GM23248 (cell line): ENCODE measurements at regions not wholly inside any gene's neighbourhood (a gene's known extent, or its start where the extent isn't known, plus 50 kb on each side); places are given as distances from the start of the nearest gene placed in this dataset.
A peak's percentile ranks its signal among the peaks of the same experiment; 100 is the strongest.

ENCODE experiments used
- DNase-seq: peaks from one replicate; pipeline ENCODE4 v3.0.0-alpha.2; 2015
- H2AFZ ChIP-seq: fragments of 200-600 bp; sonication (generic); 2 replicates; pipeline ENCODE4 v1.6.1; 2016; ENCODE audit warnings: antibody characterized with exemption
- H3F3A ChIP-seq: fragments of 200-600 bp; sonication (generic); 2 replicates; pipeline ENCODE4 v1.6.1; 2016; ENCODE audit warnings: mild to moderate bottlenecking, antibody characterized with exemption, mixed run types; ENCODE audit not compliant: insufficient read depth
- H3K27ac ChIP-seq: fragments of 200-600 bp; sonication (generic); 2 replicates; pipeline ENCODE4 v1.5.1; 2016; ENCODE audit warnings: mild to moderate bottlenecking
- H3K27me3 ChIP-seq: fragments of 200-600 bp; sonication (generic); replicated peaks from 2 replicates; pipeline ENCODE4 v1.6.1; 2016; ENCODE audit warnings: mild to moderate bottlenecking; ENCODE audit not compliant: insufficient read depth
- H3K36me3 ChIP-seq: fragments of 200-600 bp; sonication (generic); 2 replicates; pipeline ENCODE4 v1.6.1; 2016; ENCODE audit warnings: low read depth, mild to moderate bottlenecking
- H3K4me1 ChIP-seq: fragments of 200-600 bp; sonication (generic); 2 replicates; pipeline ENCODE4 v1.6.1; 2016; ENCODE audit warnings: mild to moderate bottlenecking; ENCODE audit not compliant: insufficient read depth
- H3K4me2 ChIP-seq: fragments of 200-600 bp; sonication (generic); one replicate; pipeline ENCODE4 v1.6.1; 2016; ENCODE audit warnings: mild to moderate bottlenecking; ENCODE audit not compliant: unreplicated experiment
- H3K4me3 ChIP-seq: fragments of 200-600 bp; sonication (generic); 2 replicates; pipeline ENCODE4 v1.5.1; 2016; ENCODE audit warnings: mild to moderate bottlenecking
- H3K79me2 ChIP-seq: fragments of 200-600 bp; sonication (generic); 2 replicates; pipeline ENCODE4 v1.6.1; 2016; ENCODE audit warnings: mild to moderate bottlenecking; ENCODE audit not compliant: insufficient read depth
- H3K9ac ChIP-seq: fragments of 200-600 bp; sonication (generic); 2 replicates; pipeline ENCODE4 v1.6.1; 2016; ENCODE audit warnings: mild to moderate bottlenecking
- H3K9me2 ChIP-seq: fragments of 200-600 bp; sonication (generic); 2 replicates; pipeline ENCODE4 v1.6.1; 2016; ENCODE audit warnings: mixed run types, mild to moderate bottlenecking, moderate library complexity; ENCODE audit not compliant: insufficient read depth
- H3K9me3 ChIP-seq: fragments of 200-600 bp; sonication (generic); one replicate; pipeline ENCODE4 v1.6.1; 2017; ENCODE audit warnings: low read depth
- H4K20me1 ChIP-seq: fragments of 200-600 bp; sonication (generic); 2 replicates; pipeline ENCODE4 v1.6.0; 2016; ENCODE audit not compliant: insufficient read depth
- EZH2 ChIP-seq: fragments of 200-600 bp; sonication (generic); IDR thresholded peaks from 2 replicates; pipeline ENCODE4 v1.6.1; 2018; ENCODE audit warnings: antibody characterized with exemption, mild to moderate bottlenecking; ENCODE audit not compliant: insufficient read depth, poor library complexity, severe bottlenecking
- EZH2phosphoT487 ChIP-seq: fragments of 200-600 bp; sonication (generic); IDR thresholded peaks from 2 replicates; pipeline ENCODE4 v1.6.1; 2018; ENCODE audit warnings: antibody characterized with exemption, moderate library complexity, mild to moderate bottlenecking, low read depth; ENCODE audit not compliant: insufficient read depth
- WGBS, 2 experiments: methylation state at CpG; one replicate each; pipeline ENCODE4 v1.1.6; 2015 to 2017; ENCODE audit warnings: low lambda C conversion rate in 2 of 2, low coverage in 1 of 2; ENCODE audit errors: missing lambda C conversion rate in 2 of 2; 5-methylcytosine and 5-hydroxymethylcytosine counted together
- in situ Hi-C: fragments of 300-500 bp; cut with MboI; formaldehyde crosslinking; loops from 2 replicates; pipeline ENCODE4 v1.15.0; 2020

- Histone ChIP-seq H4K20me1 (no peaks in the 10 kb centered on the region), H3K4me3 (no peak overlapping the region), H3K4me1 (no peaks in the 10 kb centered on the region), H3K9me3 (no peaks in the 10 kb centered on the region), H3K27me3 (no peaks in the 10 kb centered on the region), H3K79me2 (no peaks in the 10 kb centered on the region), H2AFZ (no peak overlapping the region), H3K4me2 (no peak overlapping the region), H3F3A (no peaks in the 10 kb centered on the region), H3K27ac (no peak overlapping the region), H3K9me2 (no peaks in the 10 kb centered on the region), H3K9ac (no peak overlapping the region), H3K36me3 (no peaks in the 10 kb centered on the region)
- TF ChIP-seq EZH2phosphoT487, result no peak
- no peak for TF ChIP-seq EZH2
- in situ Hi-C loops, result no loop called here
- 2 to 9% methylated on average over 2 of the region's 2 CpGs for WGBS, 2 experiments
- DNase-seq, result no peak
These were observed 1478.8 kb downstream of the NCAM2 start for GRCh38 chr21:22476726-22477646.

DNA sequence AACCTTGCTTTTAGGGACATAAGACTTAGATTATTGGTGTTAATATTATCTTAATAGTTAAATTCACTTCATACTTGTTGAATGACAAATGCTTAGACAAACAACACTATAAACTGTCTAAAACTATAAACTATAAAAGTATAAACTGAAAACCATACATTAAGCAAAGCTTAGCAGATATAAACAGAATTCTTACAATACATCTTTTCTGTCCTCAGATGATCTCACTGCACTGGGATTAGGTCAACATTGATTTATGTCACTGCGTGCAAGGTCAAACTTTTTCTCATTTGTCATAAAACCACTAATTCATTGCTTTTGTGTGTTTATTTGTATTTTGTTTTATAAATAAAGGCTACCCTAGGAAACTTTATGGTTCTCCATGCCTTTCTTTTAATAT, 1491.8 kb downstream of the NCAM2 start:
- TF ChIP-seq EZH2phosphoT487 (no peak), EZH2 (no peak)
- Histone ChIP-seq H3K9me3 (no peaks in the 10 kb centered on the region), H3K27me3 (no peaks in the 10 kb centered on the region), H3K79me2 (no peaks in the 10 kb centered on the region), H3K9ac (no peak overlapping the region), H3K36me3 (no peaks in the 10 kb centered on the region), H2AFZ (no peak overlapping the region), H3K9me2 (no peaks in the 10 kb centered on the region), H3K4me2 (no peak overlapping the region), H3K4me1 (no peaks in the 10 kb centered on the region), H3K27ac (no peak overlapping the region), H3K4me3 (no peak overlapping the region), H3F3A (no peaks in the 10 kb centered on the region), H4K20me1 (no peaks in the 10 kb centered on the region)
- DNase-seq, result no peak
- in situ Hi-C loops, result no loop called here
- WGBS, 2 experiments, result 32 to 52% methylated on average over 1 of the region's 1 CpG

GRCh38 chr21:22516230-22516629, 1518.0 kb downstream of the NCAM2 start:
- H2AFZ ChIP-seq, result no peak overlapping the region
- no peaks in the 10 kb centered on the region for H3K9me3 ChIP-seq
- 22 to 28% methylated on average over 3 of the region's 3 CpGs for WGBS, 2 experiments
- H3K36me3 ChIP-seq, result no peaks in the 10 kb centered on the region
- no peaks in the 10 kb centered on the region for H3K27me3 ChIP-seq
- H3K4me3 ChIP-seq, result no peak overlapping the region
- no peaks in the 10 kb centered on the region for H3K79me2 ChIP-seq
- no peak for DNase-seq
- in situ Hi-C loops, result no loop called here
- TF ChIP-seq EZH2 (no peak), EZH2phosphoT487 (no peak)
- H3K9ac ChIP-seq, result no peak overlapping the region
- H3K27ac ChIP-seq, result no peak overlapping the region
- no peak overlapping the region for H3K4me2 ChIP-seq
- no peaks in the 10 kb centered on the region for H3K9me2 ChIP-seq
- no peaks in the 10 kb centered on the region for H3K4me1 ChIP-seq
- no peaks in the 10 kb centered on the region for H4K20me1 ChIP-seq
- H3F3A ChIP-seq, result no peaks in the 10 kb centered on the region

GRCh38 chr21:22535630-22536029, 1537.4 kb downstream of the NCAM2 start:
- Histone ChIP-seq H3K9me3 (no peaks in the 10 kb centered on the region), H3K27me3 (no peaks in the 10 kb centered on the region), H3K4me2 (no peak overlapping the region), H3K4me1 (no peaks in the 10 kb centered on the region), H3F3A (no peaks in the 10 kb centered on the region), H3K9me2 (no peaks in the 10 kb centered on the region), H3K9ac (no peak overlapping the region), H3K4me3 (no peak overlapping the region), H2AFZ (no peak overlapping the region), H3K36me3 (no peaks in the 10 kb centered on the region), H4K20me1 (no peaks in the 10 kb centered on the region), H3K79me2 (no peaks in the 10 kb centered on the region), H3K27ac (no peak overlapping the region)
- TF ChIP-seq EZH2phosphoT487 (no peak), EZH2 (no peak)
- WGBS, 2 experiments, result 12 to 30% methylated on average over 1 of the region's 1 CpG
- in situ Hi-C loops, result no loop called here
- DNase-seq, result no peak

DNA sequence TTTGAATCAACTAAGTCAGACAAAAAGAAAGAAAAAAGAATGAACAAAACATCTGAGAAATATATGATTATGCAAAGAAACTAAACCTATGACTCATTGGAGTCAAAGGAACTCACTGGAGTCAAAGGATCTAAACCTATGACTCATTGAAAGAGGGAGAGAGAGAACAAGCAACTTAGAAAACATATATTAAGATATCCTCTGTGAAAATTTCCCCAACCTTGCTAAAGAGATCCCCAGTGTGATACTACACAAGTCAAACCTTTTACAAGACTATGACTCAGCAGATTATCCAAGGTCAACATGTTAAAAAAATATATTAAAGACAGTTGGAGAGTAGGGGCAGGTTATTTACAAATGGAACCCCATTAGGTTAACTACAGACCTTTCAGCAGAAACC, 1538.3 kb downstream of the NCAM2 start:
- no peak for TF ChIP-seq EZH2phosphoT487
- TF ChIP-seq EZH2, result no peak
- H3K4me1 ChIP-seq, result no peaks in the 10 kb centered on the region
- no peak overlapping the region for H3K27ac ChIP-seq
- peak; percentile 2 for DNase-seq
- H3K9ac ChIP-seq, result no peak overlapping the region
- no peaks in the 10 kb centered on the region for H3K27me3 ChIP-seq
- H3F3A ChIP-seq, result no peaks in the 10 kb centered on the region
- in situ Hi-C loops, result no loop called here
- no peaks in the 10 kb centered on the region for H3K36me3 ChIP-seq
- H3K79me2 ChIP-seq, result no peaks in the 10 kb centered on the region
- no peaks in the 10 kb centered on the region for H3K9me3 ChIP-seq
- H2AFZ ChIP-seq, result no peak overlapping the region
- H4K20me1 ChIP-seq, result no peaks in the 10 kb centered on the region
- H3K4me3 ChIP-seq, result no peak overlapping the region
- H3K9me2 ChIP-seq, result no peaks in the 10 kb centered on the region
- no peak overlapping the region for H3K4me2 ChIP-seq
